Gastroesophageal sphincter (tissue), 4 donors: ENCODE measurements at regions not wholly inside any gene's neighbourhood (a gene's known extent, or its start where the extent isn't known, plus 50 kb on each side); places are given as distances from the start of the nearest gene placed in this dataset.

Experiments
- ATAC-seq: fragments of 150-250 bp; one replicate; pipeline ENCODE4 v1.9.1; 2016; ENCODE audit warnings: mild to moderate bottlenecking, moderate library complexity
- H3K27ac ChIP-seq, 4 donors: fragments of 200-600 bp; sonication (generic) in 3 of 4; 1 replicate in 3 of 4; 2 replicates in 1 of 4; pipeline ENCODE4 v1.5.1; 2016 to 2019
- H3K27me3 ChIP-seq: fragments of 200-600 bp; sonication (generic); one replicate; pipeline ENCODE4 v1.5.1; 2019
- H3K36me3 ChIP-seq, 2 donors: fragments of 200-600 bp; sonication (generic); one replicate each; pipeline ENCODE4 v1.5.1; 2019; ENCODE audit warnings: control low read depth in 1 of 2
- H3K4me1 ChIP-seq, 3 donors: fragments of 200-600 bp; sonication (generic); 1 replicate in 2 of 3; 2 replicates in 1 of 3; pipeline ENCODE4 v1.5.1; 2016 to 2019; ENCODE audit warnings: control low read depth in 2 of 3
- H3K4me3 ChIP-seq, 2 donors: fragments of 200-600 bp; sonication (generic); one replicate each; pipeline ENCODE4 v1.5.1; 2019; ENCODE audit warnings: mild to moderate bottlenecking in 1 of 2, moderate library complexity in 1 of 2
- H3K9me3 ChIP-seq, 3 donors: fragments of 200-600 bp; sonication (generic); one replicate each; pipeline ENCODE4 v1.5.1; 2017 to 2019; ENCODE audit warnings: control low read depth in 2 of 3
- CTCF ChIP-seq, 4 experiments: fragments of 200-600 bp in 2 of 4; fragments of 450-650 bp in 2 of 4; sonication (generic) in 1 of 4; IDR thresholded peaks; one replicate each; pipeline ENCODE4 v1.5.1; 2017 to 2019; ENCODE audit warnings: antibody characterized with exemption in 4 of 4, mild to moderate bottlenecking in 2 of 4, moderate library complexity in 2 of 4
- EP300 ChIP-seq: sonication (generic); formaldehyde crosslinking; IDR thresholded peaks from one replicate; pipeline ENCODE4 v1.6.1; 2017; ENCODE audit warnings: antibody characterized with exemption, mild to moderate bottlenecking
- POLR2A ChIP-seq, 2 donors: fragments of 450-650 bp; IDR thresholded peaks; one replicate each; pipeline ENCODE4 v1.6.1; 2017; ENCODE audit warnings: antibody characterized with exemption in 2 of 2, mild to moderate bottlenecking in 2 of 2, moderate library complexity in 1 of 2
- POLR2AphosphoS5 ChIP-seq: sonication (generic); formaldehyde crosslinking; IDR thresholded peaks from one replicate; pipeline ENCODE4 v1.6.1; 2017; ENCODE audit warnings: antibody characterized with exemption
- WGBS, 2 donors: methylation state at CpG; one replicate each; pipeline ENCODE4 v1.1.5; 2018; ENCODE audit warnings: low coverage in 1 of 2; 5-methylcytosine and 5-hydroxymethylcytosine counted together

- Histone ChIP-seq H3K27ac (no peak overlapping the region), H3K36me3 (no peaks in the 10 kb centered on the region), H3K27me3 (no peaks in the 10 kb centered on the region), H3K9me3 (no peaks in the 10 kb centered on the region), H3K4me1 (peaks cover 0 to 52% (median 2%) of the 10 kb centered on the region in 3 donors), H3K4me3 (no peak overlapping the region)
- no peak for TF ChIP-seq POLR2A (IDR thresholded peaks at IDR 0.05)
- TF ChIP-seq EP300, result no peak
- TF ChIP-seq CTCF (IDR thresholded peaks at IDR 0.05), result no peak
- no peak for TF ChIP-seq POLR2AphosphoS5
- ATAC-seq, result no peak
- 82 to 90% methylated on average over 4 of the region's 4 CpGs for WGBS, 2 donors
Observed at GRCh38 chr11:121873766-121874165, 242.2 kb downstream of the BLID start.

GRCh38 chr11:121872356-121872755 is 243.7 kb downstream of the BLID start:
- no peak for ATAC-seq
- TF ChIP-seq POLR2AphosphoS5 (no peak), CTCF (IDR thresholded peaks at IDR 0.05) (no peak), POLR2A (IDR thresholded peaks at IDR 0.05) (no peak), EP300 (no peak)
- Histone ChIP-seq H3K9me3 (no peaks in the 10 kb centered on the region), H3K4me3 (no peak overlapping the region), H3K36me3 (no peaks in the 10 kb centered on the region), H3K4me1 (peaks cover 0 to 52% (median 2%) of the 10 kb centered on the region in 3 donors), H3K27me3 (no peaks in the 10 kb centered on the region), H3K27ac (peak overlapping the region in 1 of 4 donors; percentile 84)
- 90 to 100% methylated on average over 2 of the region's 5 CpGs for WGBS, 2 donors

GRCh38 chr11:121870206-121871045 is 245.6 kb downstream of the BLID start:
- TF ChIP-seq CTCF (IDR thresholded peaks at IDR 0.05) (peak; percentile 17 to 40 (median 24)), POLR2A (IDR thresholded peaks at IDR 0.05) (no peak), POLR2AphosphoS5 (peak; percentile 95)
- Histone ChIP-seq H3K36me3 (no peaks in the 10 kb centered on the region), H3K9me3 (no peaks in the 10 kb centered on the region), H3K27ac (peak overlapping the region; percentile 63 to 84 (median 82)), H3K27me3 (no peaks in the 10 kb centered on the region), H3K4me1 (peaks cover 0 to 56% (median 2%) of the 10 kb centered on the region in 3 donors), H3K4me3 (no peak overlapping the region)
- WGBS, 2 donors, result 13 to 25% methylated on average over 1 to 6 of the region's 6 CpGs
- ATAC-seq, result peak; percentile 90

- H3K36me3 ChIP-seq, result no peaks in the 10 kb centered on the region
- 81% methylated on average over 7 of the region's 7 CpGs; no CpG with 5 or more reads in 1 of the 2 donors for WGBS, 2 donors
- peaks cover 0 to 56% (median 2%) of the 10 kb centered on the region in 3 donors for H3K4me1 ChIP-seq
- peak overlapping the region; percentile 63 to 84 (median 82) for H3K27ac ChIP-seq
- H3K4me3 ChIP-seq, result no peak overlapping the region
- no peak for ATAC-seq
- TF ChIP-seq POLR2AphosphoS5 (no peak), EP300 (no peak), CTCF (IDR thresholded peaks at IDR 0.05) (no peak)
- no peaks in the 10 kb centered on the region for H3K27me3 ChIP-seq
- no peaks in the 10 kb centered on the region for H3K9me3 ChIP-seq
Observed at GRCh38 chr11:121869478-121869877, 246.5 kb downstream of the BLID start.

- Histone ChIP-seq H3K27me3 (no peaks in the 10 kb centered on the region), H3K27ac (peak overlapping the region; percentile 7 to 57 (median 18)), H3K4me1 (peaks cover 0 to 33% (median 2%) of the 10 kb centered on the region in 3 donors), H3K36me3 (no peaks in the 10 kb centered on the region), H3K4me3 (no peak overlapping the region), H3K9me3 (no peaks in the 10 kb centered on the region)
- ATAC-seq, result no peak
- TF ChIP-seq POLR2A (IDR thresholded peaks at IDR 0.05) (no peak), EP300 (no peak), CTCF (IDR thresholded peaks at IDR 0.05) (no peak), POLR2AphosphoS5 (peak; percentile 72)
- 31 to 49% methylated on average over 2 to 6 of the region's 6 CpGs for WGBS, 2 donors
Observed at GRCh38 chr11:121866754-121867153, 249.3 kb downstream of the BLID start.
